ENCODE measurements at regions not wholly inside any gene's neighbourhood (a gene's known extent, or its start where the extent isn't known, plus 50 kb on each side); places are given as distances from the start of the nearest gene placed in this dataset.

DNA sequence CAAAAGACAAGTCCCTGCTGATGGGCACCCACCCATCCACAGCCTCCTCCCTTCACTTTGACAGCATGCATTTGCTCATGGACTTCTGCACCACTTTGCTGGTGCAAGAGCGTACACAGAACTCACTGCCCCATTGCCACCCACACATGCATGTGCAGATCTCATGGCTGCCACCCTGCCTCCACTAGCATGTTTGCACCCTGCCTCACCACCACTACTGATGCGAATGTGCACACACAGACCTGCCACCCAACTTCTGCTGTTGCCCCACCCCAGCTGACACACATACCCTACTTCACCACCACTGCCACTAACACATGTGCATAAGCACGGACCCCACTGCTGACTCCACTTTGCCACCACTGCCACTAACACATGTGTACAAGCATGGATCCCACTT is 64.9 kb upstream of the EYS start:
- Histone ChIP-seq H3K79me2 (ENCODE audit: low read length) (no peaks in the 10 kb centered on the region), H3K36me3 (replicated peaks; ENCODE audit: insufficient read depth, low read length) (no peaks in the 10 kb centered on the region), H3K9me3 (replicated peaks; ENCODE audit: insufficient read depth, low read length) (no peaks in the 10 kb centered on the region), H3K27me3 (replicated peaks; ENCODE audit: insufficient read depth, low read length) (no peaks in the 10 kb centered on the region), H2AFZ (ENCODE audit: low read length) (no peak overlapping the region), H4K20me1 (ENCODE audit: insufficient read depth, low read length) (no peaks in the 10 kb centered on the region), H3K4me2 (ENCODE audit: low read depth, low read length) (no peak overlapping the region), H3K4me1 (ENCODE audit: low read length) (no peaks in the 10 kb centered on the region), H3K4me3 (ENCODE audit: low read length) (no peak overlapping the region), H3K9me2 (replicated peaks; ENCODE audit: insufficient read depth, low read length) (no peaks in the 10 kb centered on the region), H3K9ac (ENCODE audit: low read length) (no peak overlapping the region), H3K27ac (ENCODE audit: low read length) (no peak overlapping the region), H3F3A (ENCODE audit: insufficient read depth, low read length) (no peaks in the 10 kb centered on the region)
- no peak for DNase-seq
- TF ChIP-seq EZH2 (optimal IDR thresholded peaks at IDR 0.05; ENCODE audit: low read depth, low read length) = no peak
- TF ChIP-seq, protein P1, sequence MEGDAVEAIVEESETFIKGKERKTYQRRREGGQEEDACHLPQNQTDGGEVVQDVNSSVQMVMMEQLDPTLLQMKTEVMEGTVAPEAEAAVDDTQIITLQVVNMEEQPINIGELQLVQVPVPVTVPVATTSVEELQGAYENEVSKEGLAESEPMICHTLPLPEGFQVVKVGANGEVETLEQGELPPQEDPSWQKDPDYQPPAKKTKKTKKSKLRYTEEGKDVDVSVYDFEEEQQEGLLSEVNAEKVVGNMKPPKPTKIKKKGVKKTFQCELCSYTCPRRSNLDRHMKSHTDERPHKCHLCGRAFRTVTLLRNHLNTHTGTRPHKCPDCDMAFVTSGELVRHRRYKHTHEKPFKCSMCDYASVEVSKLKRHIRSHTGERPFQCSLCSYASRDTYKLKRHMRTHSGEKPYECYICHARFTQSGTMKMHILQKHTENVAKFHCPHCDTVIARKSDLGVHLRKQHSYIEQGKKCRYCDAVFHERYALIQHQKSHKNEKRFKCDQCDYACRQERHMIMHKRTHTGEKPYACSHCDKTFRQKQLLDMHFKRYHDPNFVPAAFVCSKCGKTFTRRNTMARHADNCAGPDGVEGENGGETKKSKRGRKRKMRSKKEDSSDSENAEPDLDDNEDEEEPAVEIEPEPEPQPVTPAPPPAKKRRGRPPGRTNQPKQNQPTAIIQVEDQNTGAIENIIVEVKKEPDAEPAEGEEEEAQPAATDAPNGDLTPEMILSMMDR (IDR thresholded peaks at IDR 0.05; ENCODE audit: low read length) = no peak
- TF ChIP-seq EZH2phosphoT487 (IDR thresholded peaks at IDR 0.05; ENCODE audit: low read length) = no peak

DNA sequence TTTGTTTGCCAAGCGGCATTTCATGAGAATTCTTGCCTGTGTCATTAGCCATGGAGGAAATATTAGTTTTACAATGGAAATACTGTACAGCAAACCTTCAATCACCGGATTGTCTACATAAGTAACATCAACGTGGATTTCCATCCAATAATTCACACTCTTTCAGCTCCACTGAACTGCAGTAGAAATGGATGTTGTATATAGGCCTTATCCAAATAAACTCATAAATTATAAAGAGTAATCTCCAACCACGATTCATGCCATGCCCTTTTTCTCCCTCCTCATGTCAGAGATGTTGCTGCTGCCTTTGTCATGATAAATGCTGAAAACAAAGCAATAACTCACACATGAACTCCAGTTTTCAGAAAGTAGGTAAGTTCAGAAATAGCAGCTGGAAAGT is 54.9 kb upstream of the EYS start:
- Histone ChIP-seq H3K36me3 (replicated peaks; ENCODE audit: insufficient read depth, low read length) (no peaks in the 10 kb centered on the region), H3K27me3 (replicated peaks; ENCODE audit: insufficient read depth, low read length) (no peaks in the 10 kb centered on the region), H3K9me2 (replicated peaks; ENCODE audit: insufficient read depth, low read length) (no peaks in the 10 kb centered on the region), H3K4me2 (ENCODE audit: low read depth, low read length) (no peak overlapping the region), H3F3A (ENCODE audit: insufficient read depth, low read length) (no peaks in the 10 kb centered on the region), H2AFZ (ENCODE audit: low read length) (no peak overlapping the region), H3K4me3 (ENCODE audit: low read length) (no peak overlapping the region), H3K79me2 (ENCODE audit: low read length) (no peaks in the 10 kb centered on the region), H4K20me1 (ENCODE audit: insufficient read depth, low read length) (no peaks in the 10 kb centered on the region), H3K4me1 (ENCODE audit: low read length) (no peaks in the 10 kb centered on the region), H3K27ac (ENCODE audit: low read length) (no peak overlapping the region), H3K9ac (ENCODE audit: low read length) (no peak overlapping the region), H3K9me3 (replicated peaks; ENCODE audit: insufficient read depth, low read length) (no peaks in the 10 kb centered on the region)
- no peak for DNase-seq
- TF ChIP-seq EZH2 (optimal IDR thresholded peaks at IDR 0.05; ENCODE audit: low read depth, low read length) (no peak), EZH2phosphoT487 (IDR thresholded peaks at IDR 0.05; ENCODE audit: low read length) (no peak)
- TF ChIP-seq, protein P1 (IDR thresholded peaks at IDR 0.05; ENCODE audit: low read length) = no peak

DNA sequence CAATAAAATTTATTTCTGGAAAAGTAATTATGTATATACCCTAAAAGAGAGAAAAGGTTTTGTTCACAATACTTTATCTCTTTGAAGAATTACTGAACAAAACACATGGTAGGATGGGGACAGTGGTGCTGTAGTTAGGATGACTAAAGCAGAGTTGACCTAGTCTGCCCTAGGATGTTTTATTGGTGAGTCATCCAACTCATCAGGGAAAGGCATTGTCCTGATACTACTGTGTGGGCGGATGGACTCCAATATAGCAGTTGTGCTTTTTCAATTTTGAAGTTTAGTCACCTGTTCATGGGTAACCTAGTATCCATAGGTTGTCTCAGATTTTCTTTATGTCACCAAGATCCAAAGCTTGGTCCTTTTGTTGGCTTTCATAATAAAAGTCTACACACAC is 53.3 kb upstream of the EYS start:
- no peak for DNase-seq
- no peaks in the 10 kb centered on the region for H4K20me1 ChIP-seq (ENCODE audit: insufficient read depth, low read length)
- H2AFZ ChIP-seq (ENCODE audit: low read length) = no peak overlapping the region
- no peak overlapping the region for H3K9ac ChIP-seq (ENCODE audit: low read length)
- TF ChIP-seq EZH2phosphoT487 (IDR thresholded peaks at IDR 0.05; ENCODE audit: low read length) = no peak
- TF ChIP-seq EZH2 (optimal IDR thresholded peaks at IDR 0.05; ENCODE audit: low read depth, low read length) = no peak
- TF ChIP-seq, protein P1 (IDR thresholded peaks at IDR 0.05; ENCODE audit: low read length) = no peak
- no peaks in the 10 kb centered on the region for H3K79me2 ChIP-seq (ENCODE audit: low read length)
- H3K4me1 ChIP-seq (ENCODE audit: low read length) = no peaks in the 10 kb centered on the region
- H3K9me3 ChIP-seq (replicated peaks; ENCODE audit: insufficient read depth, low read length) = no peaks in the 10 kb centered on the region
- H3K4me2 ChIP-seq (ENCODE audit: low read depth, low read length) = no peak overlapping the region
- no peaks in the 10 kb centered on the region for H3F3A ChIP-seq (ENCODE audit: insufficient read depth, low read length)
- no peak overlapping the region for H3K4me3 ChIP-seq (ENCODE audit: low read length)
- no peaks in the 10 kb centered on the region for H3K36me3 ChIP-seq (replicated peaks; ENCODE audit: insufficient read depth, low read length)
- no peaks in the 10 kb centered on the region for H3K27me3 ChIP-seq (replicated peaks; ENCODE audit: insufficient read depth, low read length)
- H3K27ac ChIP-seq (ENCODE audit: low read length) = no peak overlapping the region
- H3K9me2 ChIP-seq (replicated peaks; ENCODE audit: insufficient read depth, low read length) = no peaks in the 10 kb centered on the region
